Neural progenitor cell (in vitro differentiated cells): ENCODE measurements at regions not wholly inside any gene's neighbourhood (a gene's known extent, or its start where the extent isn't known, plus 50 kb on each side); places are given as distances from the start of the nearest gene placed in this dataset.
"Not testable (repeated sequence)": the region's sequence is repeated elsewhere in the genome, so short reads cannot be mapped to it uniquely, and the experiment has no call there.

Experiments used
- DNase-seq: peaks from one replicate; pipeline ENCODE4 v3.0.0-alpha.2; 2016; ENCODE audit warnings: low spot score
- H2AFZ ChIP-seq: fragments of 200-600 bp; sonication (generic); replicated peaks from 2 replicates; pipeline ENCODE4 v1.6.1; 2016; ENCODE audit warnings: antibody characterized with exemption
- H3F3A ChIP-seq: fragments of 200-600 bp; sonication (generic); 2 replicates; pipeline ENCODE4 v1.6.1; 2016; ENCODE audit warnings: antibody characterized with exemption, low read depth
- H3K27ac ChIP-seq: fragments of 200-600 bp; sonication (generic); 2 replicates; pipeline ENCODE4 v1.5.1; 2016; ENCODE audit warnings: mild to moderate bottlenecking
- H3K27me3 ChIP-seq: fragments of 200-600 bp; sonication (generic); 2 replicates; pipeline ENCODE4 v1.6.1; 2016; ENCODE audit warnings: mild to moderate bottlenecking, moderate library complexity
- H3K36me3 ChIP-seq: fragments of 200-600 bp; sonication (generic); 2 replicates; pipeline ENCODE4 v1.5.1; 2016
- H3K4me1 ChIP-seq: fragments of 200-600 bp; sonication (generic); 2 replicates; pipeline ENCODE4 v1.6.1; 2016; ENCODE audit warnings: mixed run types
- H3K4me2 ChIP-seq: fragments of 200-600 bp; sonication (generic); 2 replicates; pipeline ENCODE4 v1.6.1; 2016
- H3K4me3 ChIP-seq: fragments of 200-600 bp; sonication (generic); 2 replicates; pipeline ENCODE4 v1.5.1; 2016
- H3K79me2 ChIP-seq: fragments of 200-600 bp; sonication (generic); 2 replicates; pipeline ENCODE4 v1.6.1; 2016; ENCODE audit warnings: low read depth
- H3K9ac ChIP-seq: fragments of 200-600 bp; sonication (generic); 2 replicates; pipeline ENCODE4 v1.6.1; 2016
- H3K9me3 ChIP-seq: fragments of 200-600 bp; sonication (generic); 2 replicates; pipeline ENCODE4 v1.5.1; 2016; ENCODE audit warnings: low read depth
- H4K20me1 ChIP-seq: fragments of 200-600 bp; sonication (generic); 2 replicates; pipeline ENCODE4 v1.6.1; 2016; ENCODE audit warnings: low read depth
- H3K27ac Mint-ChIP-seq: 3 replicates; pipeline ENCODE4 v1.8.0; 2021; ENCODE audit warnings: mixed read lengths
- H3K27me3 Mint-ChIP-seq: 2 replicates; pipeline ENCODE4 v1.8.0; 2022; ENCODE audit warnings: low read depth, mild to moderate bottlenecking, inconsistent platforms, moderate library complexity, mixed read lengths; ENCODE audit not compliant: insufficient read depth
- H3K36me3 Mint-ChIP-seq: 3 replicates; pipeline ENCODE4 v1.8.0; 2021; ENCODE audit warnings: mixed read lengths
- H3K4me1 Mint-ChIP-seq: 3 replicates; pipeline ENCODE4 v1.8.0; 2021; ENCODE audit warnings: mixed read lengths
- H3K4me3 Mint-ChIP-seq: 3 replicates; pipeline ENCODE4 v1.8.0; 2021; ENCODE audit warnings: mild to moderate bottlenecking, moderate library complexity, mixed read lengths
- H3K9me3 Mint-ChIP-seq: 3 replicates; pipeline ENCODE4 v1.8.0; 2020; ENCODE audit warnings: mixed read lengths
- CTCF ChIP-seq: fragments of 200-600 bp; sonication (generic); IDR thresholded peaks from 2 replicates; pipeline ENCODE4 v1.5.1; 2017; ENCODE audit warnings: antibody characterized with exemption, mild to moderate bottlenecking
- EZH2 ChIP-seq: fragments of 200-600 bp; sonication (generic); IDR thresholded peaks from 2 replicates; pipeline ENCODE4 v1.6.1; 2017; ENCODE audit warnings: antibody characterized with exemption, mild to moderate bottlenecking, moderate library complexity
- EZH2phosphoT487 ChIP-seq: fragments of 200-600 bp; sonication (generic); IDR thresholded peaks from 2 replicates; pipeline ENCODE4 v1.6.1; 2017; ENCODE audit warnings: antibody characterized with exemption

GRCh38 chr15:84112025-84112424 lies 123.5 kb upstream of the GOLGA6L4 start:
- peaks cover 13% of the 10 kb centered on the region for H3K4me1 Mint-ChIP-seq
- TF ChIP-seq EZH2phosphoT487 (no peak), EZH2 (no peak), CTCF (no peak)
- Histone ChIP-seq H3K27me3 (no peaks in the 10 kb centered on the region), H3K4me1 (peaks cover 6% of the 10 kb centered on the region), H3K9ac (no peak overlapping the region), H3K4me2 (no peak overlapping the region), H2AFZ (no peak overlapping the region), H3K27ac (no peak overlapping the region), H3K36me3 (no peaks in the 10 kb centered on the region), H3K79me2 (no peaks in the 10 kb centered on the region), H4K20me1 (no peaks in the 10 kb centered on the region), H3K4me3 (no peak overlapping the region), H3K9me3 (no peaks in the 10 kb centered on the region), H3F3A (no peaks in the 10 kb centered on the region)
- H3K27me3 Mint-ChIP-seq: no peaks in the 10 kb centered on the region
- H3K36me3 Mint-ChIP-seq: no peaks in the 10 kb centered on the region
- DNase-seq: no peak
- H3K9me3 Mint-ChIP-seq: no peaks in the 10 kb centered on the region
- H3K4me3 Mint-ChIP-seq: no peak overlapping the region
- no peak overlapping the region for H3K27ac Mint-ChIP-seq

GRCh38 chr15:84113919-84114318 lies 121.7 kb upstream of the GOLGA6L4 start:
- peaks cover 9% of the 10 kb centered on the region for H3K4me1 Mint-ChIP-seq
- H3K9me3 Mint-ChIP-seq: no peaks in the 10 kb centered on the region
- no peak overlapping the region for H3K4me3 Mint-ChIP-seq

GRCh38 chr15:84114680-84115079 lies 120.9 kb upstream of the GOLGA6L4 start:
- not testable (repeated sequence) for H3K4me3 Mint-ChIP-seq, H3K4me1 ChIP-seq, DNase-seq, H3K27ac ChIP-seq, H3K27ac Mint-ChIP-seq, H3K4me1 Mint-ChIP-seq, H3K36me3 ChIP-seq, H3K9me3 Mint-ChIP-seq, H3F3A ChIP-seq, H3K36me3 Mint-ChIP-seq, H3K9ac ChIP-seq, H3K9me3 ChIP-seq, H4K20me1 ChIP-seq, H2AFZ ChIP-seq, H3K4me3 ChIP-seq, H3K4me2 ChIP-seq, H3K27me3 ChIP-seq, H3K79me2 ChIP-seq, H3K27me3 Mint-ChIP-seq

More at GRCh38 chr15:84113919-84114318, 121.7 kb upstream of the GOLGA6L4 start:
- H3K27ac ChIP-seq: no peak overlapping the region
- no peak overlapping the region for H3K4me2 ChIP-seq
- peaks cover 6% of the 10 kb centered on the region for H3K4me1 ChIP-seq
- H2AFZ ChIP-seq: no peak overlapping the region
- H3K36me3 Mint-ChIP-seq: no peaks in the 10 kb centered on the region
- no peaks in the 10 kb centered on the region for H3K36me3 ChIP-seq
- DNase-seq: no peak
- no peaks in the 10 kb centered on the region for H4K20me1 ChIP-seq
- no peaks in the 10 kb centered on the region for H3K79me2 ChIP-seq
- H3F3A ChIP-seq: no peaks in the 10 kb centered on the region
- no peak for TF ChIP-seq EZH2phosphoT487
- TF ChIP-seq EZH2: no peak
- TF ChIP-seq CTCF: no peak
- no peaks in the 10 kb centered on the region for H3K27me3 Mint-ChIP-seq
- H3K27ac Mint-ChIP-seq: no peak overlapping the region
- no peaks in the 10 kb centered on the region for H3K9me3 ChIP-seq
- H3K27me3 ChIP-seq: no peaks in the 10 kb centered on the region
- no peak overlapping the region for H3K4me3 ChIP-seq
- no peak overlapping the region for H3K9ac ChIP-seq

GRCh38 chr15:84119351-84119750 lies 116.2 kb upstream of the GOLGA6L4 start:
- not testable (repeated sequence) for H3K4me2 ChIP-seq, H3K4me1 ChIP-seq, H3K79me2 ChIP-seq, H3K27ac ChIP-seq, H3K9me3 Mint-ChIP-seq, H3K9me3 ChIP-seq, H3F3A ChIP-seq, H4K20me1 ChIP-seq, H3K4me3 ChIP-seq, H3K4me3 Mint-ChIP-seq, H3K27ac Mint-ChIP-seq, H3K9ac ChIP-seq, H3K27me3 Mint-ChIP-seq, H3K27me3 ChIP-seq, H3K4me1 Mint-ChIP-seq, H2AFZ ChIP-seq, H3K36me3 Mint-ChIP-seq, H3K36me3 ChIP-seq, DNase-seq
- TF ChIP-seq CTCF: peak; percentile 21

- not testable (repeated sequence) for H3K27ac Mint-ChIP-seq, H3K4me1 ChIP-seq, H3K9me3 ChIP-seq, DNase-seq, H3K4me3 ChIP-seq, H3K4me2 ChIP-seq, H3F3A ChIP-seq, H2AFZ ChIP-seq, H3K27me3 ChIP-seq, H3K79me2 ChIP-seq, H3K4me1 Mint-ChIP-seq, H3K9ac ChIP-seq, H4K20me1 ChIP-seq, H3K36me3 ChIP-seq, H3K27me3 Mint-ChIP-seq, H3K36me3 Mint-ChIP-seq, H3K27ac ChIP-seq, H3K9me3 Mint-ChIP-seq, H3K4me3 Mint-ChIP-seq
Measured at GRCh38 chr15:84120903-84121302, 114.7 kb upstream of the GOLGA6L4 start.

- H4K20me1 ChIP-seq, H3K9ac ChIP-seq, H3F3A ChIP-seq, H3K79me2 ChIP-seq, H3K4me1 ChIP-seq, H3K27ac Mint-ChIP-seq, H3K4me3 Mint-ChIP-seq, H2AFZ ChIP-seq, H3K36me3 Mint-ChIP-seq, H3K4me2 ChIP-seq, H3K27me3 ChIP-seq, H3K4me1 Mint-ChIP-seq, H3K27ac ChIP-seq, H3K9me3 ChIP-seq, DNase-seq, H3K27me3 Mint-ChIP-seq, H3K9me3 Mint-ChIP-seq, H3K36me3 ChIP-seq, H3K4me3 ChIP-seq: not testable (repeated sequence)
Measured at GRCh38 chr15:84128706-84129105, 106.9 kb upstream of the GOLGA6L4 start.
